Transverse colon (tissue), 4 donors: ENCODE measurements at regions not wholly inside any gene's neighbourhood (a gene's known extent, or its start where the extent isn't known, plus 50 kb on each side); places are given as distances from the start of the nearest gene placed in this dataset.

ENCODE experiments used
- DNase-seq: peaks from one replicate; pipeline ENCODE4 v3.0.0-alpha.2; 2019
- H3K27ac ChIP-seq, 4 donors: fragments of 200-600 bp; sonication (generic); 2 replicates each; pipeline ENCODE4 v1.5.1; 2016 to 2018; ENCODE audit warnings: inconsistent platforms in 4 of 4
- H3K27me3 ChIP-seq: fragments of 200-600 bp; sonication (generic); 2 replicates; pipeline ENCODE4 v1.5.1; 2017; ENCODE audit warnings: inconsistent platforms
- H3K36me3 ChIP-seq, 4 donors: fragments of 200-600 bp; sonication (generic); 2 replicates each; pipeline ENCODE4 v1.5.1; 2017 to 2019; ENCODE audit warnings: inconsistent platforms in 4 of 4
- H3K4me1 ChIP-seq, 4 donors: fragments of 200-600 bp; sonication (generic); 2 replicates each; pipeline ENCODE4 v1.5.1; 2017 to 2020; ENCODE audit warnings: inconsistent platforms in 4 of 4
- H3K4me3 ChIP-seq, 4 donors: fragments of 200-600 bp; sonication (generic); 1 replicate in 1 of 4; 2 replicates in 3 of 4; pipeline versions ENCODE4 v1.5.1 to v1.6.1; 2017 to 2019; ENCODE audit warnings: inconsistent platforms in 4 of 4
- H3K9me3 ChIP-seq, 2 donors: fragments of 200-600 bp; sonication (generic); 2 replicates each; pipeline ENCODE4 v1.5.1; 2017 to 2019; ENCODE audit warnings: inconsistent platforms in 2 of 2
- CTCF ChIP-seq, 5 experiments: fragments of 200-600 bp in 3 of 5; fragments of 450-650 bp in 2 of 5; sonication (generic) in 3 of 5; IDR thresholded peaks; 1 replicate in 2 of 5; 2 replicates in 3 of 5; pipeline ENCODE4 v1.5.1; 2016 to 2017; ENCODE audit warnings: antibody characterized with exemption in 5 of 5, inconsistent platforms in 3 of 5, mild to moderate bottlenecking in 2 of 5, moderate library complexity in 1 of 5
- EP300 ChIP-seq: sonication (generic); formaldehyde crosslinking; IDR thresholded peaks from one replicate; pipeline ENCODE4 v1.6.1; 2017; ENCODE audit warnings: antibody characterized with exemption, low read depth
- POLR2A ChIP-seq: fragments of 450-650 bp; IDR thresholded peaks from one replicate; pipeline ENCODE4 v1.6.1; 2016; ENCODE audit warnings: antibody characterized with exemption, mild to moderate bottlenecking, moderate library complexity
- POLR2AphosphoS5 ChIP-seq, 3 donors: sonication (generic); formaldehyde crosslinking; IDR thresholded peaks; one replicate each; pipeline ENCODE4 v1.6.1; 2016; ENCODE audit warnings: antibody characterized with exemption in 3 of 3
- WGBS, 2 donors: methylation state at CpG; one replicate each; pipeline ENCODE4 v1.1.5; 2018; ENCODE audit warnings: low coverage in 1 of 2; 5-methylcytosine and 5-hydroxymethylcytosine counted together
- in situ Hi-C, 4 donors: fragments of 200-750 bp; cut with MboI; loops; one replicate each; pipeline versions ENCODE4 v1.15.0 to v1.15.1; 2017; ENCODE audit warnings: low sequenced_read_pairs in 3 of 4, low pct_ligation_motif_present in 1 of 4, low pct_unique_long_range_greater_than_20kb in 1 of 4
- intact Hi-C: fragments of 100-400 bp; cut with DNase I; formaldehyde crosslinking; loops from one replicate; pipeline ENCODE4 v1.15.1; 2023; ENCODE audit warnings: low total_unique reads

- Histone ChIP-seq H3K36me3 (no peaks in the 10 kb centered on the region), H3K4me1 (peaks cover 0 to 29% (median 17%) of the 10 kb centered on the region in 4 donors), H3K27me3 (no peaks in the 10 kb centered on the region), H3K27ac (no peak overlapping the region), H3K4me3 (no peak overlapping the region), H3K9me3 (no peaks in the 10 kb centered on the region)
- in situ Hi-C loops, result loop anchor here in 2 of 4 donors (25.0 kb wide), 1 partner anchor 166 kb away; the partner anchor contains the start of gene LIPG (in 2 of the 2)
- no peak for DNase-seq
- 63 to 81% methylated on average over 1 to 10 of the region's 10 CpGs for WGBS, 2 donors
- TF ChIP-seq EP300 (no peak), POLR2A (no peak), CTCF (IDR thresholded peaks at IDR 0.05) (no peak), POLR2AphosphoS5 (IDR thresholded peaks at IDR 0.05) (no peak)
- intact Hi-C loops, result no loop called here
Observed at GRCh38 chr18:49727816-49728215, 85.5 kb downstream of the ACAA2 start.

GRCh38 chr18:49726675-49726963 is 86.7 kb downstream of the ACAA2 start:
- in situ Hi-C loops (loop anchor here in 2 of 4 donors (25.0 kb wide), 1 partner anchor 164 kb away; the partner anchor contains the start of gene LIPG (in 2 of the 2)), intact Hi-C loops (no loop called here)
- WGBS, 2 donors, result 86% methylated on average over 1 of the region's 1 CpG; no CpG with 5 or more reads in 1 of the 2 donors
- Histone ChIP-seq H3K4me3 (no peak overlapping the region), H3K36me3 (no peaks in the 10 kb centered on the region), H3K4me1 (peaks cover 0 to 33% (median 22%) of the 10 kb centered on the region in 4 donors), H3K9me3 (no peaks in the 10 kb centered on the region), H3K27ac (no peak overlapping the region), H3K27me3 (no peaks in the 10 kb centered on the region)
- TF ChIP-seq CTCF (IDR thresholded peaks at IDR 0.05) (no peak), EP300 (no peak), POLR2AphosphoS5 (IDR thresholded peaks at IDR 0.05) (no peak), POLR2A (no peak)
- no peak for DNase-seq

GRCh38 chr18:49725809-49726674 is 87.3 kb downstream of the ACAA2 start:
- in situ Hi-C loops (loop anchor here in 2 of 4 donors (25.0 kb wide), 1 partner anchor 164 kb away; the partner anchor contains the start of gene LIPG (in 2 of the 2)), intact Hi-C loops (no loop called here)
- Histone ChIP-seq H3K36me3 (no peaks in the 10 kb centered on the region), H3K4me1 (peaks cover 0 to 32% (median 21%) of the 10 kb centered on the region in 4 donors), H3K27me3 (no peaks in the 10 kb centered on the region), H3K27ac (no peak overlapping the region), H3K9me3 (no peaks in the 10 kb centered on the region), H3K4me3 (no peak overlapping the region)
- peak; percentile 30 for DNase-seq
- WGBS, 2 donors, result 74% methylated on average over 13 of the region's 13 CpGs; no CpG with 5 or more reads in 1 of the 2 donors
- TF ChIP-seq POLR2AphosphoS5 (IDR thresholded peaks at IDR 0.05) (no peak), EP300 (no peak), POLR2A (no peak), CTCF (IDR thresholded peaks at IDR 0.05) (no peak)

- in situ Hi-C loops, result no loop called here
- H3K4me1 ChIP-seq, result peaks cover 0 to 25% (median 17%) of the 10 kb centered on the region in 4 donors
- 20 to 24% methylated on average over 1 to 13 of the region's 13 CpGs for whole genome bisulfite sequencing, 2 donors
Observed at GRCh38 chr18:49723648-49724180, 89.6 kb downstream of the ACAA2 start.

More at GRCh38 chr18:49723648-49724180, 89.6 kb downstream of the ACAA2 start:
- Histone ChIP-seq H3K4me3 (no peak overlapping the region), H3K9me3 (no peaks in the 10 kb centered on the region), H3K36me3 (no peaks in the 10 kb centered on the region), H3K27me3 (no peaks in the 10 kb centered on the region), H3K27ac (peak overlapping the region; percentile 23 to 67 (median 54))
- no peak for TF ChIP-seq POLR2A
- no peak for TF ChIP-seq EP300
- TF ChIP-seq POLR2AphosphoS5 (IDR thresholded peaks at IDR 0.05), result no peak
- no peak for TF ChIP-seq CTCF (IDR thresholded peaks at IDR 0.05)
- intact Hi-C loops, result no loop called here
- peak; percentile 44 for DNase-seq
